ENCODE measurements at regions not wholly inside any gene's neighbourhood (a gene's known extent, or its start where the extent isn't known, plus 50 kb on each side); places are given as distances from the start of the nearest gene placed in this dataset.

DNA sequence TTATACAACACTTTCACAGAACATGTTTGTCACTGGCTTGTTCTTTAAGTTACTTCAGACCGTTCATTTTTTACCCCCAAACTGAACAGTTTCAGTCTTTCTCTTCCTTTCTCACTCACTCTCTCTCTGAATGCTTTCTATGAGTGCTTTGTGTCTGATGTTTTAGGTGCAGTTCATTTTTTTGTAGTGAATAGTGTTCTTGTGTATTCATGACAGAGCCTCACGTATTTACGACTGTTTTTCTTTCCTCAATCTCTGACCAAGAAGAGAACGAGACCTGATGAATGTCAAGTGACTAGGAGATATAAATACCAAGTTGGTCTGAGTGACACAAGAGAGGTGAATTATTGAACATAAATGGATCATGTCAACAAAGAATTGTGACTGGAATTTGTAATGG lies 1525.0 kb upstream of the MIR17HG start:
- WGBS = 69% methylated on average over 4 of the region's 4 CpGs
- no peak overlapping the region for H3K4me3 ChIP-seq (ENCODE audit: low read length in 2 of 2)
- H3K36me3 ChIP-seq (ENCODE audit: control insufficient read depth in 2 of 2, insufficient read depth in 2 of 2, low read length in 1 of 2) = no peaks in the 10 kb centered on the region
- DNase-seq (ENCODE audit: low read depth in 6 of 9, low spot score in 9 of 9) = no peak
- H3K4me1 ChIP-seq (ENCODE audit: control insufficient read depth in 2 of 2, insufficient read depth in 2 of 2, low read length in 2 of 2) = no peaks in the 10 kb centered on the region
- H3K9me3 ChIP-seq (ENCODE audit: control insufficient read depth in 2 of 2, insufficient read depth in 1 of 2, low read length in 1 of 2) = peaks cover 0 to 9% of the 10 kb centered on the region in 2 donors
- H3K27me3 ChIP-seq (ENCODE audit: control insufficient read depth in 2 of 2, insufficient read depth in 1 of 2, low read length in 1 of 2) = no peaks in the 10 kb centered on the region
- no peak overlapping the region for H3K27ac ChIP-seq (ENCODE audit: low read depth in 1 of 2, low read length in 1 of 2)

DNA sequence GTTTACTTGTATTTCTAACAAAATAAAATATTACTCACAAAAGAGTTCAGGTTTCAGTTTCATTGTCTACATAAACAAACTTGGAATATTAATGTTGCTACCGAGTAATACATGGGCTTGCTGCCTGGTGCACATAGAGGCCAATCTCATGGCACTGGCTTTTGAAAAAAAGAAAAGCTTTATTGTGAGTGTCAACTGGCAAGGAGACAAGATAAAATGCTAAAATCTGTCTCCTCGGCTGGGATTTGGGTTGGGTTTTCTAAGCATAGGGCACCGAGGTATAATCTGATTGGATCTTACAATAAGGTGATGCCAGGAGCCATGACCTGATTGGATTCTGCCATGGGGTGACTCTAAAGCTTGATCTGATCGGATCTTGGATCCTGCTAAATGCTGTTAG lies 1519.9 kb upstream of the MIR17HG start:
- Histone ChIP-seq H3K36me3 (ENCODE audit: control insufficient read depth in 2 of 2, insufficient read depth in 2 of 2, low read length in 1 of 2) (no peaks in the 10 kb centered on the region), H3K27ac (ENCODE audit: low read depth in 1 of 2, low read length in 1 of 2) (no peak overlapping the region), H3K4me3 (ENCODE audit: low read length in 2 of 2) (no peak overlapping the region), H3K9me3 (ENCODE audit: control insufficient read depth in 2 of 2, insufficient read depth in 1 of 2, low read length in 1 of 2) (no peaks in the 10 kb centered on the region), H3K4me1 (ENCODE audit: control insufficient read depth in 2 of 2, insufficient read depth in 2 of 2, low read length in 2 of 2) (no peaks in the 10 kb centered on the region), H3K27me3 (ENCODE audit: control insufficient read depth in 2 of 2, insufficient read depth in 1 of 2, low read length in 1 of 2) (no peaks in the 10 kb centered on the region)
- DNase-seq (ENCODE audit: low read depth in 6 of 9, low spot score in 9 of 9) = no peak
- WGBS = 93% methylated on average over 4 of the region's 4 CpGs

DNA sequence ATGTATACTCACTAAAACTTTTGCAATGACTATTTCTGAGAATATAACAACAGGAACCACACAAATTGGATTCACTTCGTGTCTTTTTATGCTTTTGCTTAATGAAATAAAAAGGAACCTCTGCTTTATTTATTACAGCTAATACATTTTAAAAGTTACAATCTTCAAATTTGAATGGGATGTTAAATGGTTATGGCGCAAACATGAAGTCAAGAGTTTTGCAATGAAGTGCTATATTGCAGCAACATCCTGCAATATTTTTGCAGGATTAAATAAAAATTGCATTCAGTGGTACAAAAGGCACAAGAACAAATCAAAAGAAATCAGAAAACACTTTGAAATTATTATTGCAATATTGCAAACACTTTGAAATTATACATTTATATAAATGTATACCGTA lies 1519.0 kb upstream of the MIR17HG start:
- Histone ChIP-seq H3K9me3 (ENCODE audit: control insufficient read depth in 2 of 2, insufficient read depth in 1 of 2, low read length in 1 of 2) (no peaks in the 10 kb centered on the region), H3K27ac (ENCODE audit: low read depth in 1 of 2, low read length in 1 of 2) (no peak overlapping the region), H3K4me1 (ENCODE audit: control insufficient read depth in 2 of 2, insufficient read depth in 2 of 2, low read length in 2 of 2) (no peaks in the 10 kb centered on the region), H3K27me3 (ENCODE audit: control insufficient read depth in 2 of 2, insufficient read depth in 1 of 2, low read length in 1 of 2) (no peaks in the 10 kb centered on the region), H3K4me3 (ENCODE audit: low read length in 2 of 2) (no peak overlapping the region), H3K36me3 (ENCODE audit: control insufficient read depth in 2 of 2, insufficient read depth in 2 of 2, low read length in 1 of 2) (no peaks in the 10 kb centered on the region)
- WGBS = 93% methylated on average over 3 of the region's 3 CpGs
- no peak for DNase-seq (ENCODE audit: low read depth in 6 of 9, low spot score in 9 of 9)

DNA sequence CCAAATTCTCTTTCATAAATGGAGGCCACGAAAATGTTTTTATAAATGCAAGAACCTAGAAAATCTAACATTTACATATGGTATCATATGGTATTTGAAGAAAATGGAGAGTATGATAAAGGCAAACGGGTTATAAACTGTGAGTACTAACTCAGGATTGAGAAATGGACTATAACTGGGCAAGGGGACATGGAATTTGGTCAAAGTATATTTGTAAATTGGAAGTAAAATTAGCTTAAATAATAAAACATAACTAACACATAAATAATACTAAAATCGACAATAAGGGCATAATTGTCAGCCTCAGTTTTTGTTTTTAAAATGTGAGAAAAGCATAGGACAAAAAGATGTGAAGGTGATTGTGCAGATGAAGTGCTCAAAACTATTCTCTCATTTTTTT lies 1516.3 kb upstream of the MIR17HG start:
- no peak overlapping the region for H3K27ac ChIP-seq (ENCODE audit: low read depth in 1 of 2, low read length in 1 of 2)
- H3K4me1 ChIP-seq (ENCODE audit: control insufficient read depth in 2 of 2, insufficient read depth in 2 of 2, low read length in 2 of 2) = no peaks in the 10 kb centered on the region
- no peaks in the 10 kb centered on the region for H3K36me3 ChIP-seq (ENCODE audit: control insufficient read depth in 2 of 2, insufficient read depth in 2 of 2, low read length in 1 of 2)
- no peak overlapping the region for H3K4me3 ChIP-seq (ENCODE audit: low read length in 2 of 2)
- no peaks in the 10 kb centered on the region for H3K27me3 ChIP-seq (ENCODE audit: control insufficient read depth in 2 of 2, insufficient read depth in 1 of 2, low read length in 1 of 2)
- 85% methylated on average over 3 of the region's 3 CpGs for WGBS
- no peak for DNase-seq (ENCODE audit: low read depth in 6 of 9, low spot score in 9 of 9)
- no peaks in the 10 kb centered on the region for H3K9me3 ChIP-seq (ENCODE audit: control insufficient read depth in 2 of 2, insufficient read depth in 1 of 2, low read length in 1 of 2)

DNA sequence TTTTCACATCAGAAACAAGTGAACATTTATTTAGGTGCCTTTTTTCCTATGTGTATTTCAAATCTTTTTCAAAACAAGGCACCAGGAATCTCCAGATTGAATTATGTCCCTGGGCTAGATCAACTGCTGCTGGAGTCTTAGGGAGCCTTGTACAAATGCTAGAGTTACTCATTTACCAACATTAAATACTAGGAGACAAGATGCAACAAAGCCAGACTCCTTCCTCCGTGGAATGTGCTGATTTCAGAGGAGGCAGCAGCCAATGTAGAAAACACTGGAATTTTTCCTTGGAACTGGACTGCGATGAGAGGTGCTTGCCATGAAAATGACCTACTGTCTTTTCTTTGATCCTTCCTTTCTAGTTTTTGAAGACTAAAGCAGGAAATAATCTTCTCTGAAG lies 1514.7 kb upstream of the MIR17HG start:
- H3K27ac ChIP-seq (ENCODE audit: low read depth in 1 of 2, low read length in 1 of 2) = no peak overlapping the region
- WGBS = 86% methylated on average over 2 of the region's 2 CpGs

DNA sequence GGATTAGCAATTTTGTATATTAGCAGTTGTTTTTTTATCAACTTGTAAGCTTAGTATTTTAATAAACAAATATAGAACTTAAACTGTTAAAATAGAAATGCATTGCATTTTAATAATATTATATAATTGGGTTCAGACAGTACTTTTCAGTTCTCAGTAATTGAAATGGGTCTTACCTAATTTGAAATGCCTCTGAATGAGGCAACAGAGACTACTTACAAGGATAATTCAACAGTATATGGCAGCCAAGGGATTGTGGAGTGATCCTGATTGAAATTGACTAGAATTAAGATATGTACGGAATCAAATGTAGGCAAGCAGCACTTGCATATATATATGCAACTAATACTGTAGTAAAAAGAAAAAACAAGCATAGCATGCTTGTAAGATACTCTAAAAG lies 1503.9 kb upstream of the MIR17HG start:
- 94% methylated on average over 1 of the region's 1 CpG for WGBS
- Histone ChIP-seq H3K27ac (ENCODE audit: low read depth in 1 of 2, low read length in 1 of 2) (no peak overlapping the region), H3K4me1 (ENCODE audit: control insufficient read depth in 2 of 2, insufficient read depth in 2 of 2, low read length in 2 of 2) (no peaks in the 10 kb centered on the region), H3K4me3 (ENCODE audit: low read length in 2 of 2) (no peak overlapping the region), H3K9me3 (ENCODE audit: control insufficient read depth in 2 of 2, insufficient read depth in 1 of 2, low read length in 1 of 2) (no peaks in the 10 kb centered on the region), H3K27me3 (ENCODE audit: control insufficient read depth in 2 of 2, insufficient read depth in 1 of 2, low read length in 1 of 2) (no peaks in the 10 kb centered on the region), H3K36me3 (ENCODE audit: control insufficient read depth in 2 of 2, insufficient read depth in 2 of 2, low read length in 1 of 2) (no peaks in the 10 kb centered on the region)
- no peak for DNase-seq (ENCODE audit: low read depth in 6 of 9, low spot score in 9 of 9)

More for the DNA sequence above, 1514.7 kb upstream of the MIR17HG start:
- no peaks in the 10 kb centered on the region for H3K36me3 ChIP-seq (ENCODE audit: control insufficient read depth in 2 of 2, insufficient read depth in 2 of 2, low read length in 1 of 2)
- DNase-seq (ENCODE audit: low read depth in 6 of 9, low spot score in 9 of 9) = no peak
- no peak overlapping the region for H3K4me3 ChIP-seq (ENCODE audit: low read length in 2 of 2)
- H3K27me3 ChIP-seq (ENCODE audit: control insufficient read depth in 2 of 2, insufficient read depth in 1 of 2, low read length in 1 of 2) = no peaks in the 10 kb centered on the region
- no peaks in the 10 kb centered on the region for H3K4me1 ChIP-seq (ENCODE audit: control insufficient read depth in 2 of 2, insufficient read depth in 2 of 2, low read length in 2 of 2)
- H3K9me3 ChIP-seq (ENCODE audit: control insufficient read depth in 2 of 2, insufficient read depth in 1 of 2, low read length in 1 of 2) = no peaks in the 10 kb centered on the region

DNA sequence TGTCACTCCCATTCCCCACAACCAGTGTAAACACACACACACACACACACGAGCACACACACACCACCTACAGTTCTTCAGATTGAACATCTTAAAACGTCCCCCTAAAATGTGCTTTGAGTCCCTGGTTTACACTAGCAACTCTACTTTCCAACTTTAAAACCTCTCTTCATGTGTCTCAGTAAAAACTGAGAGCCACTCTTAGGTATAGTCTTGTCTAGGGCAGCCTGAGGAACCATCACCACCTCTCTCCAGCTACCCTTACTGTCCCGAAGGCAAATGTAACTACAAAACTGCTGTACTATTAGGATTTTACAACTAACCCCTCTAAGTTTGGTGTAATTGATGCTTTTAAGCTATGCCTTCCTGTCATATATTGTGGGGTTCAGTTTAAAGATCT lies 1501.6 kb upstream of the MIR17HG start:
- whole genome bisulfite sequencing = 86% methylated on average over 3 of the region's 3 CpGs
- Histone ChIP-seq H3K9me3 (ENCODE audit: control insufficient read depth in 2 of 2, insufficient read depth in 1 of 2, low read length in 1 of 2) (peaks cover 0 to 1% of the 10 kb centered on the region in 2 donors), H3K4me3 (ENCODE audit: low read length in 2 of 2) (no peak overlapping the region), H3K27me3 (ENCODE audit: control insufficient read depth in 2 of 2, insufficient read depth in 1 of 2, low read length in 1 of 2) (no peaks in the 10 kb centered on the region), H3K27ac (ENCODE audit: low read depth in 1 of 2, low read length in 1 of 2) (no peak overlapping the region), H3K36me3 (ENCODE audit: control insufficient read depth in 2 of 2, insufficient read depth in 2 of 2, low read length in 1 of 2) (no peaks in the 10 kb centered on the region), H3K4me1 (ENCODE audit: control insufficient read depth in 2 of 2, insufficient read depth in 2 of 2, low read length in 2 of 2) (no peaks in the 10 kb centered on the region)
- no peak for DNase-seq (ENCODE audit: low read depth in 6 of 9, low spot score in 9 of 9)

DNA sequence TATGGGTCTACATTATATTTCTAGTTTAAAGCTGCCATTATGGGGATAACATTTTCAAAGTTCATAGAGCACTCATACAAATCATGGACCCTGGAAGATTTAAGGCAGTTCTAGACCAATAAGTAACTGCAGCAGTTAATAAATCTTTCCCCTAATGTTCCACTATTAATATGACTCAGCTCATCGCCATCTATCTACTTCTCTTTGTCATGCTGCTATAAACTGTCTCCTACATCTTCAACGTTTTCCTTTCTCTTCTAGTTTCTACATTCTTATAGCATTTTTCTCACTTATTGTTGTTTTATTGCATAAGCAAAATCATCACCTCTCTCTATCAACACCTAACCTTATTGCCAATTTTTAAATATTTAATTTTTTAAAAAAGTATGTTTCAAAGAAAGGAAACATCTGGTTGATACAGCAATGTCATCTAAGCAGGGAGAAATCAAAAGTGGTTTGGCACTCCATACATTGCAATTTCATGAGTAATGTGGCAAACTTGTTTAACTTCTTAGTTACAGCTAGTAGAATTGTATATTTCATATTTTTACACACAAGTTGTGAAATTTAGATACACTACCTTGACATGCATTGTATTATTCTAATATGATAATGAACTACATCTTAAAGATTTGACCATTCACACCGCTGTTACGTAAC lies 1500.4 kb upstream of the MIR17HG start:
- no peak overlapping the region for H3K27ac ChIP-seq (ENCODE audit: low read depth in 1 of 2, low read length in 1 of 2)
- H3K36me3 ChIP-seq (ENCODE audit: control insufficient read depth in 2 of 2, insufficient read depth in 2 of 2, low read length in 1 of 2) = no peaks in the 10 kb centered on the region
- no peaks in the 10 kb centered on the region for H3K27me3 ChIP-seq (ENCODE audit: control insufficient read depth in 2 of 2, insufficient read depth in 1 of 2, low read length in 1 of 2)
- 81% methylated on average over 4 of the region's 4 CpGs for WGBS
- H3K9me3 ChIP-seq (ENCODE audit: control insufficient read depth in 2 of 2, insufficient read depth in 1 of 2, low read length in 1 of 2) = peaks cover 0 to 1% of the 10 kb centered on the region in 2 donors
- DNase-seq (ENCODE audit: low read depth in 6 of 9, low spot score in 9 of 9) = no peak
- H3K4me1 ChIP-seq (ENCODE audit: control insufficient read depth in 2 of 2, insufficient read depth in 2 of 2, low read length in 2 of 2) = no peaks in the 10 kb centered on the region
- no peak overlapping the region for H3K4me3 ChIP-seq (ENCODE audit: low read length in 2 of 2)

DNA sequence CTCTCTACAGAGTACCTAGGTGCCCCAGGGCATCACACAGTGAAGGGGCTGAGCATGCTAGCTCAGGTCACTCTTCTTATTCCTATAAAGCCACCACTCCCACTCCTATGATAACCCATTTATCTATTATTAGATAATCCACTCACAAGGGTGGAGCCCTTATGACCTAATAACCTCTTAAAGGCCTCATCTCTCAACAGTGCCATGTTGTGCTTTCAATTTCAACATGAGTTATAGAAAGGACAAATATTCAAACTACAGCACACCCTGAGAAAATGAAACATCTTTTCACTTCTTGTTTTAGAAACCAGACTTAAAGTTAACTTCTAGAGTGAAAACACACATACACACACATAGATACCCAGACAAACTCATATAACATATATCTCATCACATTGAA lies 1494.9 kb upstream of the MIR17HG start:
- Histone ChIP-seq H3K27ac (ENCODE audit: low read depth in 1 of 2, low read length in 1 of 2) (no peak overlapping the region), H3K36me3 (ENCODE audit: control insufficient read depth in 2 of 2, insufficient read depth in 2 of 2, low read length in 1 of 2) (no peaks in the 10 kb centered on the region), H3K9me3 (ENCODE audit: control insufficient read depth in 2 of 2, insufficient read depth in 1 of 2, low read length in 1 of 2) (peaks cover 0 to 1% of the 10 kb centered on the region in 2 donors), H3K4me3 (ENCODE audit: low read length in 2 of 2) (no peak overlapping the region), H3K27me3 (ENCODE audit: control insufficient read depth in 2 of 2, insufficient read depth in 1 of 2, low read length in 1 of 2) (no peaks in the 10 kb centered on the region), H3K4me1 (ENCODE audit: control insufficient read depth in 2 of 2, insufficient read depth in 2 of 2, low read length in 2 of 2) (no peaks in the 10 kb centered on the region)
- DNase-seq (ENCODE audit: low read depth in 6 of 9, low spot score in 9 of 9) = no peak

DNA sequence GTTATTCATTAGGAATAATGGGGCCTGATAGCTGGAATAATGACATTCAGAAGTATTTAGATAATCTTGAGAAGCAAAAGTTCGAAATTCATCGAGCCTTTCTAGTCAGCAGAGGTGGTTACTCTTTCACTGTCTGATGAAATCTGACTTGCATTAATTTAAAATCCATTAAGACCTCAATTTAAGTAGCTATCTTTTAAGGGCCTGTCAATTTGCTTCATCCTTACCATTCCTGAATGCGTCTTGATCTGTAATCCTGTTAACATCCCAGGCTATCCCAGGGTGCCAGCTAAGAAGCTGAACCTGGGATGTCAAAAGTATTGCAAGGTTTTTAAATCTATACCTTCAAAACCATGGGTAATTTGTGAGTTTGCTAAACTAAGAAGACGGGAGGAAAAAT lies 1491.0 kb upstream of the MIR17HG start:
- Histone ChIP-seq H3K9me3 (ENCODE audit: control insufficient read depth in 2 of 2, insufficient read depth in 1 of 2, low read length in 1 of 2) (no peaks in the 10 kb centered on the region), H3K4me1 (ENCODE audit: control insufficient read depth in 2 of 2, insufficient read depth in 2 of 2, low read length in 2 of 2) (no peaks in the 10 kb centered on the region), H3K36me3 (ENCODE audit: control insufficient read depth in 2 of 2, insufficient read depth in 2 of 2, low read length in 1 of 2) (no peaks in the 10 kb centered on the region), H3K27ac (ENCODE audit: low read depth in 1 of 2, low read length in 1 of 2) (no peak overlapping the region), H3K27me3 (ENCODE audit: control insufficient read depth in 2 of 2, insufficient read depth in 1 of 2, low read length in 1 of 2) (no peaks in the 10 kb centered on the region), H3K4me3 (ENCODE audit: low read length in 2 of 2) (no peak overlapping the region)
- 92% methylated on average over 4 of the region's 4 CpGs for WGBS
- DNase-seq (ENCODE audit: low read depth in 6 of 9, low spot score in 9 of 9) = no peak

Data from thymus (tissue), 11 donors.